CD14-positive monocyte (primary cell): ENCODE measurements at regions not wholly inside any gene's neighbourhood (a gene's known extent, or its start where the extent isn't known, plus 50 kb on each side); places are given as distances from the start of the nearest gene placed in this dataset.
"Not testable (repeated sequence)": the region's sequence is repeated elsewhere in the genome, so short reads cannot be mapped to it uniquely, and the experiment has no call there.

Experiments used
- DNase-seq, 3 donors: peaks; one replicate each; pipeline ENCODE4 v3.0.0-alpha.2; 2011 to 2022
- H2AFZ ChIP-seq: 2 replicates; pipeline ENCODE4 v1.6.0; 2012; ENCODE audit warnings: mild to moderate bottlenecking, low read depth, low read length, inconsistent platforms; ENCODE audit not compliant: insufficient read depth, poor library complexity, severe bottlenecking
- H3K27ac ChIP-seq, 2 donors: 1 replicate in 1 of 2; 2 replicates in 1 of 2; pipeline ENCODE4 v1.5.1; 2012 to 2013; ENCODE audit warnings: low read length in 2 of 2, control low read depth in 1 of 2, inconsistent platforms in 1 of 2, low read depth in 1 of 2, mild to moderate bottlenecking in 1 of 2
- H3K27me3 ChIP-seq, 2 donors: one replicate each; pipeline versions ENCODE4 v1.6.0 to v1.6.1; 2011 to 2013; ENCODE audit warnings: low read length in 2 of 2; ENCODE audit not compliant: control insufficient read depth in 2 of 2, insufficient read depth in 2 of 2
- H3K36me3 ChIP-seq, 2 donors: replicated peaks in 1 of 2; 1 replicate in 1 of 2; 2 replicates in 1 of 2; pipeline versions ENCODE4 v1.5.1 to v1.6.1; 2012 to 2013; ENCODE audit warnings: low read length in 2 of 2, control low read depth in 1 of 2, inconsistent platforms in 1 of 2, mild to moderate bottlenecking in 1 of 2; ENCODE audit not compliant: insufficient read depth in 2 of 2, control insufficient read depth in 1 of 2
- H3K4me1 ChIP-seq, 2 donors: 1 replicate in 1 of 2; 2 replicates in 1 of 2; pipeline versions ENCODE4 v1.5.1 to v1.6.1; 2012 to 2013; ENCODE audit warnings: low read length in 2 of 2, control low read depth in 1 of 2, inconsistent platforms in 1 of 2, mild to moderate bottlenecking in 1 of 2, moderate library complexity in 1 of 2; ENCODE audit not compliant: insufficient read depth in 2 of 2, control insufficient read depth in 1 of 2
- H3K4me2 ChIP-seq: replicated peaks from 2 replicates; pipeline ENCODE3; 2012; ENCODE audit warnings: low read length, moderate library complexity, mild to moderate bottlenecking; ENCODE audit not compliant: poor library complexity, severe bottlenecking; ENCODE audit errors: extremely low read depth
- H3K4me3 ChIP-seq, 3 experiments: fragments of 200-600 bp in 1 of 3; sonication (generic) in 1 of 3; replicated peaks in 1 of 3; 1 replicate in 2 of 3; 2 replicates in 1 of 3; pipeline ENCODE4 v1.5.1; 2011 to 2013; ENCODE audit warnings: low read length in 3 of 3, mild to moderate bottlenecking in 3 of 3, control low read depth in 2 of 3, low read depth in 2 of 3, inconsistent platforms in 1 of 3, moderate library complexity in 1 of 3
- H3K79me2 ChIP-seq: 2 replicates; pipeline ENCODE4 v1.6.0; 2012; ENCODE audit warnings: mild to moderate bottlenecking, control low read depth, inconsistent platforms, low read length, moderate library complexity; ENCODE audit not compliant: insufficient read depth
- H3K9ac ChIP-seq: 2 replicates; pipeline ENCODE4 v1.6.0; 2017; ENCODE audit warnings: low read length, mild to moderate bottlenecking; ENCODE audit not compliant: insufficient read depth, poor library complexity, severe bottlenecking
- H3K9me3 ChIP-seq, 2 donors: replicated peaks in 1 of 2; 1 replicate in 1 of 2; 2 replicates in 1 of 2; pipeline versions ENCODE4 v1.5.1 to v1.6.1; 2012 to 2013; ENCODE audit warnings: low read length in 2 of 2, control low read depth in 1 of 2; ENCODE audit not compliant: control insufficient read depth in 1 of 2, insufficient read depth in 1 of 2
- H4K20me1 ChIP-seq: 2 replicates; pipeline ENCODE4 v1.6.0; 2012; ENCODE audit warnings: mild to moderate bottlenecking, low read length, control low read depth, moderate library complexity; ENCODE audit not compliant: insufficient read depth
- H3K27ac Mint-ChIP-seq, 7 donors: one replicate each; pipeline ENCODE4 v1.8.0; 2020; ENCODE audit warnings: mild to moderate bottlenecking in 7 of 7, mixed read lengths in 7 of 7, moderate library complexity in 6 of 7, inconsistent platforms in 2 of 7
- H3K27me3 Mint-ChIP-seq, 3 donors: one replicate each; pipeline ENCODE4 v1.8.0; 2021 to 2022; ENCODE audit warnings: low read depth in 3 of 3, mild to moderate bottlenecking in 3 of 3, mixed read lengths in 3 of 3, moderate library complexity in 3 of 3, inconsistent platforms in 1 of 3
- H3K36me3 Mint-ChIP-seq, 2 donors: one replicate each; pipeline ENCODE4 v1.8.0; 2020; ENCODE audit warnings: mixed read lengths in 2 of 2, inconsistent platforms in 1 of 2, mild to moderate bottlenecking in 1 of 2
- H3K4me1 Mint-ChIP-seq: one replicate; pipeline ENCODE4 v1.8.0; 2020; ENCODE audit warnings: mild to moderate bottlenecking, mixed read lengths
- H3K4me3 Mint-ChIP-seq, 2 donors: one replicate each; pipeline ENCODE4 v1.8.0; 2020; ENCODE audit warnings: mild to moderate bottlenecking in 2 of 2, mixed read lengths in 2 of 2, moderate library complexity in 1 of 2
- H3K9me3 Mint-ChIP-seq, 7 donors: one replicate each; pipeline ENCODE4 v1.8.0; 2020 to 2022; ENCODE audit warnings: mixed read lengths in 7 of 7, mild to moderate bottlenecking in 6 of 7, moderate library complexity in 6 of 7, inconsistent platforms in 2 of 7
- WGBS: methylation state at CpG from one replicate; pipeline ENCODE4 v1.1.5; 2013; ENCODE audit warnings: missing lambda C conversion rate; ENCODE audit not compliant: insufficient coverage; 5-methylcytosine and 5-hydroxymethylcytosine counted together
- intact Hi-C, 2 donors: fragments of 100-400 bp; cut with micrococcal nuclease; formaldehyde crosslinking; loops; one replicate each; pipeline versions ENCODE4 v1.15.0 to v1.15.1; 2023
- TF ChIP-seq, protein P1 (sequence below): fragments of 200-600 bp; IDR thresholded peaks from one replicate; pipeline ENCODE4 v1.8.0; 2022; ENCODE audit warnings: antibody characterized with exemption, mild to moderate bottlenecking

DNA sequence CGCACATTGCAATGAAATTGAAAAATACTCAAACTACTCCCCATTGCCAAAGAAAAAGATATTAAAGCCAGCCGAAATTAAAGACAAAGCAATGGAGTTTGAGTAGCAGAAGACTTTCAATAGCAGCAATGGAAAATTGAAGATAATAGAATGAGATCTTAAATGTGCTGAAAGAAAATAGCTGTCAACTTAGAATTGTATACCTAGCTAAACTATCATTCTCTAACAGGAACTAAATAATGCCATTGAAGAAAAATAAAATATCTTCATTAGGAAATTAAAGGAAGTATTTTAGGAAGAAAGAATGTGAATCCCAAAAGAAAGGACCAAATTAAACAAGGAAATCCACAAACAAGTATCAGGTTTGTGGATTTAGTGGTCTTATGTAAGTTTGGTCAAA lies 165.6 kb downstream of the USP31 start:
- no peak overlapping the region for H3K27ac Mint-ChIP-seq
- H3K36me3 ChIP-seq, result no peaks in the 10 kb centered on the region
- H3K9me3 ChIP-seq, result peaks cover 0 to 16% of the 10 kb centered on the region in 2 donors
- TF ChIP-seq, protein P1, sequence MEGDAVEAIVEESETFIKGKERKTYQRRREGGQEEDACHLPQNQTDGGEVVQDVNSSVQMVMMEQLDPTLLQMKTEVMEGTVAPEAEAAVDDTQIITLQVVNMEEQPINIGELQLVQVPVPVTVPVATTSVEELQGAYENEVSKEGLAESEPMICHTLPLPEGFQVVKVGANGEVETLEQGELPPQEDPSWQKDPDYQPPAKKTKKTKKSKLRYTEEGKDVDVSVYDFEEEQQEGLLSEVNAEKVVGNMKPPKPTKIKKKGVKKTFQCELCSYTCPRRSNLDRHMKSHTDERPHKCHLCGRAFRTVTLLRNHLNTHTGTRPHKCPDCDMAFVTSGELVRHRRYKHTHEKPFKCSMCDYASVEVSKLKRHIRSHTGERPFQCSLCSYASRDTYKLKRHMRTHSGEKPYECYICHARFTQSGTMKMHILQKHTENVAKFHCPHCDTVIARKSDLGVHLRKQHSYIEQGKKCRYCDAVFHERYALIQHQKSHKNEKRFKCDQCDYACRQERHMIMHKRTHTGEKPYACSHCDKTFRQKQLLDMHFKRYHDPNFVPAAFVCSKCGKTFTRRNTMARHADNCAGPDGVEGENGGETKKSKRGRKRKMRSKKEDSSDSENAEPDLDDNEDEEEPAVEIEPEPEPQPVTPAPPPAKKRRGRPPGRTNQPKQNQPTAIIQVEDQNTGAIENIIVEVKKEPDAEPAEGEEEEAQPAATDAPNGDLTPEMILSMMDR, result no peak
- H2AFZ ChIP-seq, result no peak overlapping the region
- no peaks in the 10 kb centered on the region for H4K20me1 ChIP-seq
- no peak overlapping the region for H3K4me3 ChIP-seq
- no peaks in the 10 kb centered on the region for H3K4me1 ChIP-seq
- no peak overlapping the region for H3K4me3 Mint-ChIP-seq
- WGBS, result no CpG with 5 or more reads among the region's 2 CpGs
- intact Hi-C loops, result no loop called here
- H3K27me3 Mint-ChIP-seq, result peaks cover 4 to 6% (median 5%) of the 10 kb centered on the region in 3 donors
- no peaks in the 10 kb centered on the region for H3K4me1 Mint-ChIP-seq
- no peak overlapping the region for H3K4me2 ChIP-seq
- H3K36me3 Mint-ChIP-seq, result no peaks in the 10 kb centered on the region
- H3K9ac ChIP-seq, result no peak overlapping the region
- no peaks in the 10 kb centered on the region for H3K27me3 ChIP-seq
- H3K79me2 ChIP-seq, result no peaks in the 10 kb centered on the region
- no peak overlapping the region for H3K27ac ChIP-seq
- no peak for DNase-seq
- peaks cover 6 to 28% (median 16%) of the 10 kb centered on the region in 7 donors for H3K9me3 Mint-ChIP-seq

DNA sequence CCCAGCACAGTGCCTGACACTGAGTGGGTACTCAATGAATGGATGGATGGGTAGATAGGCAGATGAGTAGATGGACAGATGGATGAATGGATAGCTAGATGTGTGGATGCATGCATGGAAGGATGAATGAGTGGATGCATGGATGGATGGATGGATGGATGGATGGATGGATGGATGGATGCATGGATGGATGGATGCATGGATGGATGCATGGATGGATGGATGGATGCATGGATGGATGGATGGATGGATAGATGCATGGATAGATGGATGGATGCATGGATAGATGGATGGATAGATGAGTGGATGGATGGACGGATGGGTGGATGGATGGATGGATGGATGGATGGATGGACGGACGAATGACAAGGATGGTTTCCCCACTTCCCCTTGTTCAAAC lies 166.6 kb downstream of the HS3ST2 start:
- intact Hi-C loops, H3K27ac Mint-ChIP-seq, H3K4me2 ChIP-seq, H3K4me3 Mint-ChIP-seq, DNase-seq, H3K36me3 Mint-ChIP-seq, H3K4me1 ChIP-seq, H3K4me1 Mint-ChIP-seq, H3K27ac ChIP-seq, H3K4me3 ChIP-seq, H4K20me1 ChIP-seq, H3K27me3 Mint-ChIP-seq, H3K27me3 ChIP-seq, H3K36me3 ChIP-seq, H2AFZ ChIP-seq, H3K9ac ChIP-seq, H3K79me2 ChIP-seq: not testable (repeated sequence)
- H3K9me3 Mint-ChIP-seq, result peaks cover 2 to 26% (median 12%) of the 10 kb centered on the region in 7 donors
- no CpG with 5 or more reads among the region's 3 CpGs for WGBS
- H3K9me3 ChIP-seq, result peaks cover 0 to 16% of the 10 kb centered on the region in 2 donors
